DOHH2 (cell line): ENCODE measurements at regions not wholly inside any gene's neighbourhood (a gene's known extent, or its start where the extent isn't known, plus 50 kb on each side); places are given as distances from the start of the nearest gene placed in this dataset.

Experiments used
- H3F3A ChIP-seq: fragments of 200-600 bp; sonication (generic), shearing (Covaris generic); 2 replicates; pipeline ENCODE4 v1.6.0; 2016; ENCODE audit warnings: antibody characterized with exemption, mild to moderate bottlenecking; ENCODE audit not compliant: control insufficient read depth, insufficient read depth
- H3K27ac ChIP-seq: fragments of 200-600 bp; sonication (generic); 2 replicates; pipeline ENCODE4 v1.5.1; 2014; ENCODE audit warnings: low read depth, mild to moderate bottlenecking, low read length, moderate library complexity
- H3K27me3 ChIP-seq: fragments of 200-600 bp; sonication (generic); 2 replicates; pipeline ENCODE4 v1.6.1; 2014; ENCODE audit warnings: mild to moderate bottlenecking, low read length, mixed read lengths; ENCODE audit not compliant: control insufficient read depth
- H3K36me3 ChIP-seq: fragments of 200-600 bp; sonication (generic); 2 replicates; pipeline ENCODE4 v1.6.1; 2014; ENCODE audit warnings: mild to moderate bottlenecking, low read length, moderate library complexity, mixed read lengths; ENCODE audit not compliant: control insufficient read depth
- H3K4me1 ChIP-seq: fragments of 200-600 bp; sonication (generic); 2 replicates; pipeline ENCODE4 v1.6.1; 2014; ENCODE audit warnings: mild to moderate bottlenecking, low read length, mixed read lengths; ENCODE audit not compliant: control insufficient read depth
- H3K4me2 ChIP-seq: fragments of 200-600 bp; sonication (generic); 2 replicates; pipeline ENCODE4 v1.6.0; 2014; ENCODE audit warnings: mild to moderate bottlenecking, low read length, moderate library complexity
- H3K4me3 ChIP-seq: fragments of 200-600 bp; sonication (generic); 2 replicates; pipeline ENCODE4 v1.5.1; 2014; ENCODE audit warnings: mild to moderate bottlenecking, low read length, mixed read lengths
- H3K79me2 ChIP-seq: fragments of 200-600 bp; sonication (generic); 2 replicates; pipeline ENCODE4 v1.6.1; 2014; ENCODE audit warnings: mild to moderate bottlenecking, low read length, mixed read lengths; ENCODE audit not compliant: control insufficient read depth
- H3K9me2 ChIP-seq: fragments of 200-600 bp; sonication (generic); replicated peaks from 2 replicates; pipeline ENCODE4 v1.6.1; 2014; ENCODE audit warnings: mild to moderate bottlenecking, low read length, mixed read lengths; ENCODE audit not compliant: control insufficient read depth
- H3K9me3 ChIP-seq: fragments of 200-600 bp; sonication (generic); 2 replicates; pipeline ENCODE4 v1.6.1; 2014; ENCODE audit warnings: antibody characterized with exemption, low read length, mixed read lengths; ENCODE audit not compliant: control insufficient read depth, insufficient read depth
- H4K20me1 ChIP-seq: fragments of 200-600 bp; sonication (generic); 2 replicates; pipeline ENCODE4 v1.6.0; 2014; ENCODE audit warnings: low read depth, mild to moderate bottlenecking, antibody characterized with exemption, low read length, moderate library complexity; ENCODE audit not compliant: control insufficient read depth, insufficient read depth
- EZH2phosphoT487 ChIP-seq: fragments of 200-600 bp; sonication (generic); IDR thresholded peaks from 2 replicates; pipeline ENCODE4 v1.6.1; 2017; ENCODE audit warnings: borderline replicate concordance, mild to moderate bottlenecking, antibody characterized with exemption, low read length, moderate library complexity, mixed read lengths
- TF ChIP-seq, protein P1 (sequence below): fragments of 200-600 bp; sonication (generic); IDR thresholded peaks from one replicate; pipeline ENCODE4 v1.5.1; 2014; ENCODE audit warnings: antibody characterized with exemption, mild to moderate bottlenecking, low read depth, low read length; ENCODE audit not compliant: poor library complexity, severe bottlenecking

DNA sequence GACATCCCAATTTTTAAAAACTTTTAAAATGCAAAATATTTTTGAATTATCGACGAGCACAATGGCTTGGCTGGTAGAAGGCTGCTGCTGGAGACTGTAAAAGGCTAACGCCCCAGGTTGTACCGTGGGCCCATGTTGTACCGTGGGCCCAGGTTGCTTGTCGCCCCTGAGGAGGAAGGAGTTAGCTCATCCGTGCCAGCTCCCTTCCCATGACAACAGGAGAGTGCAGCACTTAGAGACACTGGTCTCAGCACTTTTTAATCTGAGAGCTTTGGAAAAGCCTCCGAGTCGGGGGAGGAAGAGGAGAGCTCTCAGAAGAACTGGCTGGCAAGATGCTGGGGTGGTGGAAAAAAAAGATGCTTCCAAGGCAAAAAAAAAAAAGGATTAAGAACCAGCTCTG lies 50.3 kb upstream of the CACNA1A start:
- no peaks in the 10 kb centered on the region for H3K79me2 ChIP-seq
- H3K4me3 ChIP-seq, result no peak overlapping the region
- H3K36me3 ChIP-seq, result no peaks in the 10 kb centered on the region
- no peaks in the 10 kb centered on the region for H3K9me2 ChIP-seq
- TF ChIP-seq, protein P1, sequence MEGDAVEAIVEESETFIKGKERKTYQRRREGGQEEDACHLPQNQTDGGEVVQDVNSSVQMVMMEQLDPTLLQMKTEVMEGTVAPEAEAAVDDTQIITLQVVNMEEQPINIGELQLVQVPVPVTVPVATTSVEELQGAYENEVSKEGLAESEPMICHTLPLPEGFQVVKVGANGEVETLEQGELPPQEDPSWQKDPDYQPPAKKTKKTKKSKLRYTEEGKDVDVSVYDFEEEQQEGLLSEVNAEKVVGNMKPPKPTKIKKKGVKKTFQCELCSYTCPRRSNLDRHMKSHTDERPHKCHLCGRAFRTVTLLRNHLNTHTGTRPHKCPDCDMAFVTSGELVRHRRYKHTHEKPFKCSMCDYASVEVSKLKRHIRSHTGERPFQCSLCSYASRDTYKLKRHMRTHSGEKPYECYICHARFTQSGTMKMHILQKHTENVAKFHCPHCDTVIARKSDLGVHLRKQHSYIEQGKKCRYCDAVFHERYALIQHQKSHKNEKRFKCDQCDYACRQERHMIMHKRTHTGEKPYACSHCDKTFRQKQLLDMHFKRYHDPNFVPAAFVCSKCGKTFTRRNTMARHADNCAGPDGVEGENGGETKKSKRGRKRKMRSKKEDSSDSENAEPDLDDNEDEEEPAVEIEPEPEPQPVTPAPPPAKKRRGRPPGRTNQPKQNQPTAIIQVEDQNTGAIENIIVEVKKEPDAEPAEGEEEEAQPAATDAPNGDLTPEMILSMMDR, result no peak
- no peak for TF ChIP-seq EZH2phosphoT487
- no peaks in the 10 kb centered on the region for H3K27me3 ChIP-seq
- no peak overlapping the region for H3K4me2 ChIP-seq
- no peaks in the 10 kb centered on the region for H3K9me3 ChIP-seq
- H3K4me1 ChIP-seq, result no peaks in the 10 kb centered on the region
- no peaks in the 10 kb centered on the region for H3F3A ChIP-seq
- H4K20me1 ChIP-seq, result no peaks in the 10 kb centered on the region
- H3K27ac ChIP-seq, result no peak overlapping the region
